ENCODE measurements at regions not wholly inside any gene's neighbourhood (a gene's known extent, or its start where the extent isn't known, plus 50 kb on each side); places are given as distances from the start of the nearest gene placed in this dataset.

DNA sequence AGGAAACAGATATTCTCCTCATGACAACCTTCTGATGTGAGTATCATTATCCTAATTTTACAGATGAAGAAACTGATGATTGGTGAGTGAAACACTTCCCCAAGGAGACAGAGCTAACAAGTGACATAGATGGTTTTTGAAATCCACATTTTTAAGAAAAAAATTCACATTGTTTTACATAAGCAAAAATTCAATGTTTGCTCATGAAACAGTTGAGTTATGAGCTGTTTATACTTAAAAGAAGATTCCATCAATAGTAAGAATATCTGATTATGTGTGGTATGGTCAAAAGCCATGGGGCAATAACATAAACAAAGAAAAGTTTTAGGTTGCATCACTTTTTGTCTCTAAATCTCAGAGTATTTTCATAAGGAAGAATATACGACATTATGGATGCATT lies 167.9 kb upstream of the PAPPA start:
- TF ChIP-seq, protein P1, sequence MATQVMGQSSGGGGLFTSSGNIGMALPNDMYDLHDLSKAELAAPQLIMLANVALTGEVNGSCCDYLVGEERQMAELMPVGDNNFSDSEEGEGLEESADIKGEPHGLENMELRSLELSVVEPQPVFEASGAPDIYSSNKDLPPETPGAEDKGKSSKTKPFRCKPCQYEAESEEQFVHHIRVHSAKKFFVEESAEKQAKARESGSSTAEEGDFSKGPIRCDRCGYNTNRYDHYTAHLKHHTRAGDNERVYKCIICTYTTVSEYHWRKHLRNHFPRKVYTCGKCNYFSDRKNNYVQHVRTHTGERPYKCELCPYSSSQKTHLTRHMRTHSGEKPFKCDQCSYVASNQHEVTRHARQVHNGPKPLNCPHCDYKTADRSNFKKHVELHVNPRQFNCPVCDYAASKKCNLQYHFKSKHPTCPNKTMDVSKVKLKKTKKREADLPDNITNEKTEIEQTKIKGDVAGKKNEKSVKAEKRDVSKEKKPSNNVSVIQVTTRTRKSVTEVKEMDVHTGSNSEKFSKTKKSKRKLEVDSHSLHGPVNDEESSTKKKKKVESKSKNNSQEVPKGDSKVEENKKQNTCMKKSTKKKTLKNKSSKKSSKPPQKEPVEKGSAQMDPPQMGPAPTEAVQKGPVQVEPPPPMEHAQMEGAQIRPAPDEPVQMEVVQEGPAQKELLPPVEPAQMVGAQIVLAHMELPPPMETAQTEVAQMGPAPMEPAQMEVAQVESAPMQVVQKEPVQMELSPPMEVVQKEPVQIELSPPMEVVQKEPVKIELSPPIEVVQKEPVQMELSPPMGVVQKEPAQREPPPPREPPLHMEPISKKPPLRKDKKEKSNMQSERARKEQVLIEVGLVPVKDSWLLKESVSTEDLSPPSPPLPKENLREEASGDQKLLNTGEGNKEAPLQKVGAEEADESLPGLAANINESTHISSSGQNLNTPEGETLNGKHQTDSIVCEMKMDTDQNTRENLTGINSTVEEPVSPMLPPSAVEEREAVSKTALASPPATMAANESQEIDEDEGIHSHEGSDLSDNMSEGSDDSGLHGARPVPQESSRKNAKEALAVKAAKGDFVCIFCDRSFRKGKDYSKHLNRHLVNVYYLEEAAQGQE (IDR thresholded peaks at IDR 0.05) = no peak
- TF ChIP-seq, protein P2, sequence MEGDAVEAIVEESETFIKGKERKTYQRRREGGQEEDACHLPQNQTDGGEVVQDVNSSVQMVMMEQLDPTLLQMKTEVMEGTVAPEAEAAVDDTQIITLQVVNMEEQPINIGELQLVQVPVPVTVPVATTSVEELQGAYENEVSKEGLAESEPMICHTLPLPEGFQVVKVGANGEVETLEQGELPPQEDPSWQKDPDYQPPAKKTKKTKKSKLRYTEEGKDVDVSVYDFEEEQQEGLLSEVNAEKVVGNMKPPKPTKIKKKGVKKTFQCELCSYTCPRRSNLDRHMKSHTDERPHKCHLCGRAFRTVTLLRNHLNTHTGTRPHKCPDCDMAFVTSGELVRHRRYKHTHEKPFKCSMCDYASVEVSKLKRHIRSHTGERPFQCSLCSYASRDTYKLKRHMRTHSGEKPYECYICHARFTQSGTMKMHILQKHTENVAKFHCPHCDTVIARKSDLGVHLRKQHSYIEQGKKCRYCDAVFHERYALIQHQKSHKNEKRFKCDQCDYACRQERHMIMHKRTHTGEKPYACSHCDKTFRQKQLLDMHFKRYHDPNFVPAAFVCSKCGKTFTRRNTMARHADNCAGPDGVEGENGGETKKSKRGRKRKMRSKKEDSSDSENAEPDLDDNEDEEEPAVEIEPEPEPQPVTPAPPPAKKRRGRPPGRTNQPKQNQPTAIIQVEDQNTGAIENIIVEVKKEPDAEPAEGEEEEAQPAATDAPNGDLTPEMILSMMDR (IDR thresholded peaks at IDR 0.05) = no peak
- no peak for TF ChIP-seq RARB (CRISPR knock-in tag; IDR thresholded peaks at IDR 0.05)
- no peak for TF ChIP-seq EHF (CRISPR knock-in tag; IDR thresholded peaks at IDR 0.05)
- no peak for TF ChIP-seq POLR2A (IDR thresholded peaks at IDR 0.05; ENCODE audit: low read length)
- no peak for TF ChIP-seq MAFK (IDR thresholded peaks at IDR 0.05; ENCODE audit: partially characterized antibody)
- TF ChIP-seq JUNB (IDR thresholded peaks at IDR 0.05) = no peak
- no peak for TF ChIP-seq POLR2AphosphoS2 (conservative IDR thresholded peaks at IDR 0.05; ENCODE audit: low read length)
- TF ChIP-seq HDAC2 (IDR thresholded peaks at IDR 0.05) = no peak
- no peak for TF ChIP-seq MYC (IDR thresholded peaks at IDR 0.05; ENCODE audit: borderline replicate concordance, low read length)
- no peak for TF ChIP-seq KDM1A (IDR thresholded peaks at IDR 0.05; ENCODE audit: low read depth)
- TF ChIP-seq CEBPB (IDR thresholded peaks at IDR 0.05) = no peak
- no peak for TF ChIP-seq FOSL2 (IDR thresholded peaks at IDR 0.05)
- TF ChIP-seq FOSL2 (CRISPR knock-in tag; IDR thresholded peaks at IDR 0.05) = no peak
